ENCODE measurements at regions not wholly inside any gene's neighbourhood (a gene's known extent, or its start where the extent isn't known, plus 50 kb on each side); places are given as distances from the start of the nearest gene placed in this dataset.

- TF ChIP-seq PURB (CRISPR knock-in tag; IDR thresholded peaks at IDR 0.05; ENCODE audit: low read depth) (no peak), POLR2A (conservative IDR thresholded peaks at IDR 0.05) (no peak), ZBTB12 (CRISPR knock-in tag; IDR thresholded peaks at IDR 0.05) (no peak), YY1 (IDR thresholded peaks at IDR 0.05; ENCODE audit: borderline replicate concordance in 1 of 3, control insufficient read depth in 1 of 3, extremely low read depth in 1 of 3, insufficient read depth in 3 of 3, insufficient read length in 1 of 3, insufficient replicate concordance in 2 of 3, low read depth in 1 of 3, low read length in 2 of 3) (no peak), CBFA2T2 (conservative IDR thresholded peaks at IDR 0.05) (no peak), FOXK1 (CRISPR knock-in tag; IDR thresholded peaks at IDR 0.05; ENCODE audit: borderline replicate concordance) (no peak), CTCF (IDR thresholded peaks at IDR 0.05 in 2 of 3, conservative IDR thresholded peaks at IDR 0.05 in 1 of 3; ENCODE audit: insufficient read depth in 2 of 3, low read depth in 1 of 3, low read length in 3 of 3) (no peak), USF1 (CRISPR knock-in tag; IDR thresholded peaks at IDR 0.05) (no peak)
Observed at GRCh38 chr10:28837613-28838390, 160.5 kb downstream of the BAMBI start.
